GM19025 (cell line): ENCODE measurements at regions not wholly inside any gene's neighbourhood (a gene's known extent, or its start where the extent isn't known, plus 50 kb on each side); places are given as distances from the start of the nearest gene placed in this dataset.

ENCODE experiments used
- ATAC-seq: cut with Tn5 transposase; IDR thresholded peaks from one replicate; pipeline ENCODE4 v1.9.1; 2021; ENCODE audit warnings: mild to moderate bottlenecking, low read depth, moderate library complexity; ENCODE audit not compliant: unreplicated experiment

DNA sequence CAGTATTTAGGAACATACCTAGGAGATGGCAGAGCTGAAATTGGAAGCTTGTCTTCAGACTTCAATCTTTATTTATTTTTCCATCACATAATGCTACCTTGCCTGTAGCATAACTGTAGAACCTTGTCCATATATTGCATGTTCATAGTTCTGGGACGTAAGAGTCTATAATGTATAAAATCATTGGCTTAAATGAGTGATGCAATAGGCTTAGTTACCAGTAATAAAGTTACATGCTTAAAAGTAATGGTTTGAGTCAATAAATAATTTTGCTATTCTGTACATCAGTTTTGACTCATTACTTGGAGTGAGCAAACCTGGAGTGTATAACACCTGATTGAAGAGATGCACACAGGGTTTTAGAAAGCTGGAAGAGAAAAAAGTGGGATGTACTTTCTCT lies 229.3 kb downstream of the CDCA7 start:
- ATAC-seq, result no peak

DNA sequence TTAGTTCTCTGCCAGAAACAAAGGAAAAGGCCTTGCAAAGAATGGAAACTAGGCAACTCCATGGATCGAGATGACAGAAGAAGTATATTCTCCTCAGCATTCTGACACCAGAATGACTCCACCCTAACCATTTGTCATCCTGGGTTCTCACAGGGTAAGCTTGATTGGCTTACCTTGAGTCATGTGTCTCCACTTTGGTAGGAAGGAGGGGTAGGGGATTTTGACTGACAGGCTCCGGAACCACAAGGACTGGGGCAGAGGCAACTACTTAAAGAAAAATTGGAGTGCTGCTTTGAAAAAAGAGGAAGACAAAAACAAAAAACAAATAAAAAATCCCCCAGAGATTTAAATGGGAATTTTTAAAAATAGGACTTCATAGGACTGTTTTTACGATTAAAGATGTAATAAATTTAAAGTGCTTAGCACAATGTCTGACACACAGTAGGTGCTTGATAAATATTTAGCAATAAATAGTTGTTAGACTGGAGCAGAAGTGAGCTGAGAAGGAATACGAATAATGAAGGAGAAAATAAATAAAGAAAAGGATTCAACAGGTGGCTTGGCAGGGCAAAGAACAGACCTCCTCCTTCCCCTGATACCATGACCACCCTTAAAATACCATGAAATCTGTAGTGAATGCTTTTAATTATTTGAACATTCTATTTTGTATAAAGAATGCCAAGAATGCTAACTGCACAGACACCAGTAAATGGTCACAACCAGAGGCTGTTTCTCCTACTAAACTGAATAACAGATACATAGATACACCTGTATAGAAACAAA lies 230.2 kb downstream of the CDCA7 start:
- no peak for ATAC-seq

DNA sequence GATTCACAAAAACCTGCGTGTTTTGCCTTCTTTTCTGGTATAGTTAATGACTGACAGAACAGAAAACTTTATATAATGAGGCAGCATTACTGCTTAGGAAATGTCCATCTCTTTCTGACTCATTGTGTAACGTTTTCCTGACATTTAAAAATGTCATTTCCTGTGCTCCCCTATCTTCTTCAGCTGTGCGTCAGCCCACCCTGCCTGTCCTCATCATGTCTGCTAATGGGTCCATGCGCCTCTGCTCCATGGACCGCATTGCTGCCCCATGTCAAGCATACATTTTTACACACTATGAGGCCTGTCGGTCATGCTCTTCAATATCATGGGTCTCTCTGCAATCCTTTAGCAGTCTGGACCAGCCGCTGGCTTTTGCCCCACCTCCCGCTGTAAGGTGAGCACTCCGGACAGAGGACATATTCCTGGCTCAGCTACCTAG lies 234.3 kb downstream of the CDCA7 start:
- ATAC-seq, result no peak

DNA sequence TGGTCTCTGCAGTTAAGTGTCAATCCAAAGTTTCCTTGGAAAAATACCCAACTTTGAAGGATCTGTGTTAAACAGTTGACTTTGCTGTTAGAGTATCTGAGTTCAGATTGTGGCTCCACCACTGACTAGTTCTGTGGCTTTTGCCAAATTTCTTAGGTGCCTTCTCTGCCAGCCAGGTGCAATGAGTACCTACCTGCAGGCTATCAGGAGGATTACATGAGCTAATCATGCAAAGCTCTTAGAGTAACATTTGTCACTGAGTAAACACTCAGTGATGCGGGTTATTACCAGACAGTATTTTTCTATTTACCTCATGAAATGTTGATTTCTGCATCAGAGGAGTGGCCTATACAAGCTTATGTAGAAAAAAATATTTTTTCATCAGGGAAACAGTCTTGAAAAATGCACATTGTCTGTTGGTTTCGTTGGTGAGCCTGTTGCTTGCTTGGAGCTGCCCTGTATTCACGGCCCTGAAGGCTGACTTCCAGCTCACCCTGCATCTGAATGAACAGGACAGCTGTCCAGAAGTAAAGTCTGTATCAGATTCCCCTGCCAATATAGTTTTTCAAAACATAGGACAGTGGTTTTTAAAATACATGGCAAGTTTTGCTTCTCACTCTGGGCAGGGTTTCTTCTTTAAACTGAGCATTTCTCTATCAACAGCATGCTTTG lies 235.1 kb downstream of the CDCA7 start:
- no peak for ATAC-seq

DNA sequence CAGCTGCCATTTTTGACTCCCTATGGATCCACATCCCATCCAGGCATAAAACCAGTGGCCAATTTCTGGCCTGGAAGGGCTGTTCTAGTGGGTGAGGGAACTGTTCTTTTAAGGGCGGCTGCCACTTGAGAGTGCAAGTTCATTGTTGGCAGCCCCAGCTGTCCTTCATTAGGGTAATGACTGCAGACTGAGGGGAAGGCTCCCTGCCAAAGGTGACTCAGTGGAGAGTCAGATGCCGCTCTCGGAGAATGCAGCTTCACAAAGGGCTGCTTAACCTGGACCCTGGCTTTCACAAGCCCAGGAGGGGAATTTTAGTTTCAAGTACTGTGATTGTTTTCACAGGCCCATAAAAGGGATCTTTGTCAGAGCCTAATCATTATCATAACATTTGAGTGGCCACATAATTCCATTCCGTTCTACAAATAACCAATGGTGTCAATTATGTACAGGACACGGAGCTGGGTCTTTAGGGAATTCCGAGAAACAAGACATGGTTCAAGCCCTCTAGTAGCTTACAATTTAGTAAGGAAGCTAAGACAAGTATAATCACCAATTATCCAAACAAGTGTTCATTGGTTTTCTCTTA lies 235.7 kb downstream of the CDCA7 start:
- no peak for ATAC-seq

DNA sequence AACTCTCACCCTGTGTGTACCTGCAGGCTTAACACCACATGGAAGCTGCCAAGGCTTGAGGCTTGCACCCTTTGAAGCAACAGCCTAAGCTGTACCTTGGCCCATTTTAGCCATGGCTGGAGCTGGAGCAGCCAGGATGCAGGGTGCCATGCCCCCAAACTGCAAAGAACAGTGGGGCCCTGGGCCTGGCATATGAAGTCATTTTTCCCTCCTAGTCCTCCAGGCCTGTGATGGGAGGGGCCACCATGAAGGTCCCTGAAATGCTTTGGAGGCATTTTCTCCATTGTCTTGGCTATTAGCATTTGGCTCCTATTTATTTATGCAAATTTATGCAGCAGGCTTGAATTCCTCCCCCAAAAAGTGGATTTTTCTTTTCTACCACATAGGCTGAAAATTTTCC lies 238.4 kb downstream of the CDCA7 start:
- no peak for ATAC-seq

DNA sequence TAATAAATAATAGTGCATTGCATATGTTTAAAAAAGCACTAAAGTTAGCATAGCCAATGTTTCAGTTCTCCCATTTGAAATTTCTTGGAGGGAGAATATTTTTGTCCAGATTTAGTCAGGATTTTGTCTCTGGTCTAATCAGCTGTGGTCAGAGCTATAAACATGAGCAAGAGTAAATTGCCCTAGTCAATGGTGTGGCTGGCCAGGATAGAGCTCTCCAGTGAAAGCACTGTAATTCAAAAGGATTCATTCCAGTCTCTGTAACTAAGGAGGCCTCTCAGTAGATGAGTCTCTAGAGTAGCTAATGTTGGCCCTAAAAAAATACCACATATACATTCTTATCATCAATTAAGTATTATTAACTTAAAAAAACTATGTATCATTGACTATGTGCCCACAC lies 241.6 kb downstream of the CDCA7 start:
- no peak for ATAC-seq

DNA sequence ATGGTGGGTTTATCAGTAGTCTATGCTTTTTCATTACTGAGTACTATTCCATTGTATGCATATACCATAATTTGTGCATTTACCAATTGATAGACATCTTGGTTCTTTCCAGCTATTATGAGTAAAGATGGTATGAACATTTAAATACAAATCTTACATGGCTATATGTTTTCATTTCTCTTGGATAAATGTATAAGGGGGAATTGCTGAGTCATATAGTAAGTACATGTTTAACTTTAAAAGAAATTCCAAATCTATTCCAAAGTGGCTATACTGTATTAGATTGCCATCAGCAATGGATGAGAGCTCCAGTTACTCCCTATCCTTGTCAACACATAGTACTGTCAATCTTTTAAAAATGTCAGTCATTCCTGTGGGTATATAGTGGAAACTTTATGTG lies 243.9 kb downstream of the CDCA7 start:
- ATAC-seq, result no peak

DNA sequence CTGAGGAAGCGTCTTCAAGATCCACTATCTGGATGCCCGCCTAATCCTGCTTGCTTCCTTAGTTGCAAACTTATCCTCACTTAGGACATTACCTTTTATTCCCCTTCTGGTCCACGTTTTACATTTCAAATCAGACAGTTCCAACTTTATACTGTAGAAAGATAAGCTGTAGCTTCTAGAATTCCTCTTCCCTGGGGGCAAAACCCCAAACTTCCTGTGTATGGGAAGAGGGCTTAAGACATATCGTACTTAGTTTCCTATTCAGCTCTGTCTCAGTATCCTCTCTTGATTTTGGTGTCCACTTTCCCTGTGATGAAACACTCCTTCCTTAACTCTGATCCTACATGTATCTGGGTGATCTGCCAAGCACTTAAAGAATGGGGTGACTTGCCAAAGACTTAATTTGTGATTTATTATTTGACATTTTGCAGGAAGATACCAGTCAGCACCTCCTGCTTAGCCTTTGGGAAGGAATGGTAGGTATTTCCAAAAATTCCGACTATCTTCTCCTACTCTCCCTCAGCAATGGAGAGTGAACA lies 245.2 kb downstream of the CDCA7 start:
- no peak for ATAC-seq

DNA sequence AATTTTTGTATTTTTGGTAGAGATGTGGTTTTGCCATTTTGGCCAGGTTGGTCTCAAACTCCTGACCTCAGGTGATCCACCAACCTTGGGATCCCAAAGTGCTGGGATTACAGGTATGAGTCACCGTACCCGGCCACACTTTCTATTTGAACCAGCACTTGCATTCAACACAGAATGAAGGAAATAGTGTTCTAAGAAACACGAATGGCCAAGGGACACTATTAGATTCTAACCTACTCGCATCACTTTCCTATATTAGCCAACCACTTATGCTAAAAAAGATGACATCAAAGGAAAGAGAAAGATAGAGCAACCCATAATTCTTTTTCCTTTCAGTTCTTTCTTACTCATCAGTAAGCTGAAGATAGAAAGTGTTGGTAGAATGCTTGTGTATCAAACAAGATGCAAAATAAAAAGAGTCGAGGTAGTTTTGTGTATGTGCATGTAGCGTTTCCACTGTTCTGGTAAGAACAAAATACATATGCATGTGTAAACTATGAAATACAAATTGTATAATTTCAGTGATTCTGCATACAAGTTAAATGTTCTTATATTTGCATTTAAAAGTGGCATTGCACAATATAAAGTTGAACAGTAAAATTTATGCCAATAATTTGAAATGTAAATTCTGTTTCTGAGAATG lies 247.6 kb downstream of the CDCA7 start:
- ATAC-seq, result no peak

DNA sequence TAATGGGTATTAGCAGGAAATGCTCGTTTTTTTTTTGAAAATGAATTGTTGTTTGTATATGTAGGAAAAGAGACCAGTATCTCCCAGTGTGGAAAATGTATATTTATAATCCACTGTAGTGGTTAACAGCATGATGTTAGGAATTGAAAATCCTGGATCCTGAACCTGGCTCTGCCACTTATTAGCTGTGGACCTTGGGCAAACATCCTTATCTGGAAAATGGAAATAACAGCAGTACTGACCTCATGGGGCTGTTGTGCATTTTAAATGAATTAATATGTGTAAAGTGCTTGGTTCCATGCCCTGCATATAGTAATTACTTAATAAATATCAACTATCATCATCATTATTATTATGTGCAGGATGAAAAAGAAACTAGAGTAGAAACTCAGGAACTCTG lies 251.3 kb downstream of the CDCA7 start:
- ATAC-seq, result no peak

DNA sequence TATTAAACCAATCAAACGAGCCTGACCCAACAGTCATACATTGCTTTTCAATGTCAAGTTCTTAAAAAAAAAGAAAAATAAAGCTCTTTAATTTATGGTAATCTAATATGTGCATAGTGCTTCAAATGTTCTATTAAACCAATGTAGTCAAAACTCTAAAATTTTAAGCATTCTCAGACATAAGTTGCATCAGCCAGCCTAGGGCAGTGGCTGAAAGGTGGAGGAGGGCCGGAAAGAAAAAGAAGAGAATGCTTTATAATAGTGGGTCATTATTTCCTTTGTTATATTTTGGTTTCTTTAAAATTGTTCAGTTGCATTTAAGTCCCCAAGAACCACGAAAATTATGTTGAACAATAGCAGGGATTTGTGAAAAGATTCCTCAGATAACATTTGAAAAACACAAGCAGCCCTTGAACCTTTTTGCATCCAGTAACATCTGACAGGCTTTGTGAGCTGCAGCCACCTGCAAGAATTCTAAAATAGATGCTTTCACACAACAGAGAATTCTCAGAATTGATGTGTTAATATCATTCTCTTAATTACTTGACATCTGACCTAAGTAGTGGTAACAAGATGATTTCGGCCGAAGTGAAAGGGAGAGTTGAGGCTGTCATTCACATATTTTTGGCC lies 252.1 kb downstream of the CDCA7 start:
- ATAC-seq, result no peak

DNA sequence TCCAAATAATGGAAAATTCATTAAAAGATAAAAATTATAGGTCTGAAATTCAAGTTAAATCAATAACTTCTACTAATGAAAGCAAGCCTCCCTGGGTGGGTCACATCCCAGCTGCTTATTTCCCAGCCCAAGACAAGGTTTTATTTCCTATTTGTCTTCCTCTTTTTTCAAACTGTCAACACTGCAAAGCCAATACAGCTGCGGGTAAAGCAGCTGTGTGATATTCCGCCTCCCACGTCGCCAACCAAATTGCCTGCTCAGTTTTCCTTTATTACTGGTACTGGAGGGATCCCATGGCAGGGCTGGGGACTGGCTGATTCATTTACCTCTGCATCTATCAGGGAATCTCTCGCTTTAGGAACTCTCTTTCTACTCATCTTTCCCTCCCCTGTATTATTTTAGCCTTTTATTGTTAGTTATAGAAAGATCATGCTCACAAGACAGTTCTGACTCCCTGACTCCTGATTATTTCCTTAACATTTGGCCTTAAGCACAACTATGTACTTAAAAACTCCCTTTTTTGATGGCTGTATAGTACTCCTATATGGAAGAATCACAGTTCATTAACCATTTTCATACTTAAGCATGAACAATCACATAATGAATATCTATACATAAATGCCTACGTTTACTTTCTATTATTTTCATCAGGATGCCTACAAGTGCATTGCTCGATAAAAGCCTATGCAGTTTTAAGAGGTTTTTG lies 253.1 kb downstream of the CDCA7 start:
- no peak for ATAC-seq

DNA sequence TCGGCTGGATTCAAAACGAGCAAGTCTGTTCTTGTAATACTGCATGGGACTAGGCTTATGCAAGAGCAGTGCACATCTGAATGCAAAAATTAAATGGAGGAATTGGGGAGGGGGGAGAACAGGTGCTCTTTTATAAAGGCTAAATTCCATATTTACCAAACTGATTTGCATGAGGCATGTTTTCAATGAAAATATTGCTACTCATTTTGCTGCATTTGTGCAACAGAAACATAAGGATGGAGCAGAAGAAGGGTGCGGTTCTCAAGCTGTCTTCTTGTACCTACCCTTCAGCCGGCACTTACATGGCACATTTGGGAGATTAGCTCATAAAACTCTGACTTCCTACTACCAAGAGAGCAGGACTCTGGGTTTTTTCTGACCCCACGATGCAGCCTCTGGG lies 256.4 kb downstream of the CDCA7 start:
- ATAC-seq, result no peak

DNA sequence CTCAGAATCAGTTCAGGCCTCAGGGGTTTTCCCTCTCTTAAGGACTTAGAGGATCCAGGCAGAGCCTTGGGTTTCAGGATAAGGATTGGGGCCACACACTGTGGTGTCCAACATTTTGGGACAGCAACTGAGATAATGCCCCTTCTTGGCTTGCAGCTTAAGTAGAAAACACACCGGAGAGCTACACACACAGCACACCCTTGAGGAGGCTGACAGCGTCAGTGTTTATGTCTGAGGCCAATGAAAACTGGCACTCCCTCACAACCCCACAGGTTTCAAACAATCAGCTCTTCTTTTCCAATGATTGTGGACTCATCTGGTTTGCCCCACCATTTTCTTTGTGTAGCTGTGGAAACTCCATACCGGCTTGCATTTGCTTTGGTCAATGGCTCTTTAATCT lies 257.7 kb downstream of the CDCA7 start:
- no peak for ATAC-seq

DNA sequence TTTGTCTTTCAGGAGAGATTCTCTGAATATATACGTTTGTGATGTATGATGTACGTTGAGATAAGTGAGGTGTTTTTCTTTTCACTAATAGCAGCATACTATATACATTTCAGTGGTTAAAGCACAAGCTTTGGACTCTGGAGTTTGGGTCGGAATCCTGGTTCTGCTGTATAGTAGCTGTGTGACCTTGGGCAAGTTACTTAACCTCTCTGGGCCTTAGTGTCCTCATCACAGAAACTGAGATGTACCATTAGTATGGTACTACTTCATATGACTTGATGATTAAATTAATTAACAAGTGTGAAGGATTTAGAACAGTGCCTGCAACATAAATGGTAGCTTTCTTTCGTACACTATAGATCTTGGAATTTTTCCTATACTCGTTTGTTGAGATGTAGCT lies 258.7 kb downstream of the CDCA7 start:
- ATAC-seq, result no peak

DNA sequence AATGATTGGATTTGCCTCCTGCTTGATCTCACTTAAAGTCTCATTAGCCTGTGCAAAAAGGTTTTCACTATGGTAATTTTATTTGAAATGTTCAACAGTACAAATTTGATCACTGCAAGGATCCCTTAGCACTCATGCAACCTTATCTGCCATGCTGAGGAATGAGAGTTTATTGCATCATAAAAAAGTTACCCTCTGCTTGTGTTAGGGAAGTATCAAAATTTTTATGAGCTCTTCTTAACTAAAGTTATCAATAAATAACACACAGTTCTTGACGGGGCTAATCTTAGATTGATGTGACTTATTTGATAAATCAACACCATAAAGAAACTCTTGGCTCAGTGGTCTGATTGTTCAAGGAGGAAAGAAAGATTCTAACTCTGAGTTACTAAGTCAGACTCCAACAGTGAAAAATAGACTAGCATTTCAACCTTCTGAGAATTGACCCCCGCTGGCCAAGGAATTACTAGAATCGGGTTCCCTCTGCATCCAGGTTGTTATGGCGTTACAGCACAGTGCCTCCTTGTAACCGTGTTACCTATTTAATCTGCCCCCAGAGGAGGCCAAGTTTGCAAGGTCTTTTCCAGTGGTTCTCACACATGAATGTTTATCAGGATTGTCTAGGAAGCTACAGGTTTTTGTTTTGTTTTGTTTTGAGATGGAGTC lies 259.7 kb downstream of the CDCA7 start:
- ATAC-seq, result no peak

DNA sequence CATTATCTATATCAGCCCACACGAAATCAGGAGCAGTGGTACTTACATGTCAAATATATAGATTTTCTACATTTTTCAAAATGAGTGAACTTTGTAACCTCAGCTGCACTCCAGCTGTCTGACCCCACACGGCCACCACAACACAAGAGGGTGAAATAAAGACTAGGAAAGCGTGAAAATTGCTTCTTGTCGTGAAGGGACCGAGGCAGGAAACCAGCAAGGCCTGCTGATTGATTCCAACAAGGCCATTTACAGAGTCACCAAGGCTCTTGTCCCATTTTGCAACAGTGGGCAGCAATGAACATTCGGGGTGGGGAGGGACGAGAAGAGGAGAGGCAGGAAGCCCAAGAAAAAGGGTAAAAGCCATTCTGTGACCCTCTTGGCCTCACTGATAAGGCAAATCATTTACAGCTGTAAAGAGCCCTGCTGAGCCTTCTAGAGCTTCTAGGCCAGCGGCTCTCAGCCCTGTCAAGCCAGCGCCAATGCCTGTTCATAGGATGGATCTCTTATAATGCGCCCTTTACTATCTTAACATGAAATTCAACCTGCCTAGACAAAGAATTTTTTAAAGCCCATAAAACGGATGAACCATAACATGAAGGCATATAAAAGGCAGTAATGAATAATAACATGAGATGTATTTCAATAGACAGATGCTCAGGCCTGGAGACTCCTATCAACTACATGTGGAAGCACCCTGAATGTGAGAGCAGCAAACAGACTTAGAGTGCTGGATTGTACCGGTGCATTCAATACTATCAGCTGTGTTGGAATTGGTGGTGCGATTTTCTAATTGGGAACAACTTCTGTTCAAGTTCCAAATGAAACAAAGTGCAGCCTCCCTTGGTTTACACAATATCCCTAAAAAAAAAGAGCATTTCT lies 269.0 kb downstream of the CDCA7 start:
- no peak for ATAC-seq

DNA sequence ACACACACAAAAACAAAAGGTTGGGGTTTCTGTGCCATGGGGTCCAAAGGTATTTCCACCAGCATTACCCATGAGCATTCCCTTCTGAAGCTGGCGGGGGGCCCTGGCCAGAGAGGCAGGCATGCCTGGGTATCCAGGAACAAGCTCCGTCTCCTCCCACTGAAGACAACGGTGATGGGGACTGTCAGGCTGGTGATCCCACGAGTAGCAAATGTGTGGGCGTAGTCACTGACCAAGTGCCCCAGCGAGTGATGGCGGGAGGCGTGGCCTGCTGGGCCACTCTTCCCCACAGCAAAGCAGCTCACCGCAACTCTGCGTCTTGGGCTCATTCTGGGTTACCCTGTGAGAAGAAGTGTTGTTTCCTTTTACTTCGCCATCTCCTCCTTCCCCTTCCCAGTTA lies 270.6 kb downstream of the CDCA7 start:
- ATAC-seq, result no peak
